ENCODE measurements at regions not wholly inside any gene's neighbourhood (a gene's known extent, or its start where the extent isn't known, plus 50 kb on each side); places are given as distances from the start of the nearest gene placed in this dataset.

DNA sequence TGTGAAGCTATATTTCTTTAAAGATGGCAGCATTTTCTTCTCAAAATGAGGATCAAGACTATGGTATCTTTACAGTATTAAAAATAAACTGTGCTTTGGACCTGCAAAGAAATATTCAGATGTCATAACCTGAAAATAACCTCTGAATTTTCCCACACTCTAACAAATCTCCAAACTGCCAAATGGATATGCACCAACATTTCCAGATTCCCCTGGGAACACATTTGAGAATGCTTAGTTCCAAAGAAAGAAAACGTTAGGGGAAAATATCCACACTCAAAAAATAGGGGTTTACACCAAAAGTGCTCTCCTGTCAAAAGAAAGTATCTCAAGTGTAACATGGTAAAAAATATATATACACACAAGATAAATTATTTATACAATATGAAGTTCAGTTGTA, 69.1 kb upstream of the ARHGAP29 start:
- TF ChIP-seq CTCF (IDR thresholded peaks at IDR 0.05) (no peak), POLR2AphosphoS5 (IDR thresholded peaks at IDR 0.05) (no peak), EP300 (IDR thresholded peaks at IDR 0.05) (no peak), POLR2A (IDR thresholded peaks at IDR 0.05) (no peak)

Measured in stomach (tissue), 4 donors.